Keratinocyte (primary cell): ENCODE measurements at regions not wholly inside any gene's neighbourhood (a gene's known extent, or its start where the extent isn't known, plus 50 kb on each side); places are given as distances from the start of the nearest gene placed in this dataset.

ENCODE experiments used
- DNase-seq: peaks from one replicate; pipeline ENCODE4 v3.0.0-alpha.2; 2011; ENCODE audit warnings: low read depth, missing footprints, low spot score
- FAIRE-seq: peaks from 2 replicates; lab custom pipeline; 2011; peaks lifted over from hg19 to GRCh38; lab: Jason Lieb, UNC
- H2AFZ ChIP-seq: 2 replicates; pipeline ENCODE4 v1.6.0; 2012; ENCODE audit warnings: low read length, control low read depth, inconsistent platforms; ENCODE audit not compliant: control insufficient read depth
- H3K27ac ChIP-seq: 2 replicates; pipeline ENCODE4 v1.5.1; 2011; ENCODE audit warnings: low read length; ENCODE audit not compliant: control insufficient read depth, insufficient read depth
- H3K27me3 ChIP-seq: 3 replicates; pipeline ENCODE4 v1.6.0; 2011; ENCODE audit warnings: low read length; ENCODE audit not compliant: control insufficient read depth, insufficient read depth; ENCODE audit errors: extremely low read depth
- H3K36me3 ChIP-seq, 2 experiments: 2 replicates in 1 of 2; 3 replicates in 1 of 2; pipeline ENCODE4 v1.5.1; 2011; ENCODE audit warnings: low read length in 2 of 2, mild to moderate bottlenecking in 1 of 2; ENCODE audit not compliant: control insufficient read depth in 2 of 2, insufficient read depth in 2 of 2; ENCODE audit errors: extremely low read depth in 1 of 2
- H3K4me1 ChIP-seq: 3 replicates; pipeline ENCODE4 v1.5.1; 2011; ENCODE audit warnings: low read length; ENCODE audit not compliant: control insufficient read depth, insufficient read depth; ENCODE audit errors: extremely low read depth
- H3K4me2 ChIP-seq: 3 replicates; pipeline ENCODE4 v1.6.0; 2011; ENCODE audit warnings: low read depth, low read length; ENCODE audit not compliant: control insufficient read depth, insufficient read depth; ENCODE audit errors: extremely low read depth
- H3K4me3 ChIP-seq, 3 experiments: fragments of 200-600 bp in 1 of 3; sonication (generic) in 1 of 3; 2 replicates in 2 of 3; 3 replicates in 1 of 3; pipeline ENCODE4 v1.5.1; 2011 to 2016; ENCODE audit warnings: low read length in 3 of 3, mild to moderate bottlenecking in 3 of 3, control low read depth in 2 of 3, inconsistent platforms in 1 of 3, low read depth in 1 of 3, mixed read lengths in 1 of 3, mixed run types in 1 of 3, moderate library complexity in 1 of 3; ENCODE audit not compliant: control insufficient read depth in 2 of 3, insufficient read depth in 2 of 3; ENCODE audit errors: extremely low read depth in 1 of 3
- H3K79me2 ChIP-seq: 2 replicates; pipeline ENCODE4 v1.6.0; 2012; ENCODE audit warnings: low read length; ENCODE audit not compliant: control insufficient read depth, insufficient read depth
- H3K9ac ChIP-seq: 3 replicates; pipeline ENCODE4 v1.6.0; 2011; ENCODE audit warnings: low read length; ENCODE audit not compliant: control insufficient read depth, insufficient read depth; ENCODE audit errors: extremely low read depth
- H3K9me1 ChIP-seq: 3 replicates; pipeline ENCODE4 v1.6.0; 2011; ENCODE audit warnings: low read length; ENCODE audit not compliant: control insufficient read depth, insufficient read depth; ENCODE audit errors: extremely low read depth
- H3K9me3 ChIP-seq: 2 replicates; pipeline ENCODE4 v1.5.1; 2012; ENCODE audit warnings: low read depth, low read length; ENCODE audit not compliant: control insufficient read depth
- H4K20me1 ChIP-seq: 3 replicates; pipeline ENCODE4 v1.6.0; 2011; ENCODE audit warnings: low read length; ENCODE audit not compliant: control insufficient read depth, insufficient read depth; ENCODE audit errors: extremely low read depth
- EZH2 ChIP-seq: IDR thresholded peaks from one replicate; pipeline ENCODE4 v1.6.1; 2012; ENCODE audit warnings: inconsistent platforms, mild to moderate bottlenecking, low read length, moderate library complexity
- dilution Hi-C: fragments of 300-500 bp; cut with MboI; formaldehyde crosslinking; loops from one replicate; pipeline ENCODE4 v1.7.0; 2020; ENCODE audit warnings: low sequenced_read_pairs; ENCODE audit not compliant: extremely low pct_ligation_motif_present
- TF ChIP-seq, protein P1 (sequence below), 3 experiments: IDR thresholded peaks in 1 of 3; conservative IDR thresholded peaks in 1 of 3; optimal IDR thresholded peaks in 1 of 3; 2 replicates in 2 of 3; 3 replicates in 1 of 3; pipeline versions ENCODE3 to v1.5.1; 2011; ENCODE audit warnings: low read length in 3 of 3, mild to moderate bottlenecking in 3 of 3, moderate library complexity in 2 of 3, control low read depth in 1 of 3, inconsistent platforms in 1 of 3; ENCODE audit not compliant: insufficient read depth in 2 of 3; ENCODE audit errors: extremely low read depth in 1 of 3

DNA sequence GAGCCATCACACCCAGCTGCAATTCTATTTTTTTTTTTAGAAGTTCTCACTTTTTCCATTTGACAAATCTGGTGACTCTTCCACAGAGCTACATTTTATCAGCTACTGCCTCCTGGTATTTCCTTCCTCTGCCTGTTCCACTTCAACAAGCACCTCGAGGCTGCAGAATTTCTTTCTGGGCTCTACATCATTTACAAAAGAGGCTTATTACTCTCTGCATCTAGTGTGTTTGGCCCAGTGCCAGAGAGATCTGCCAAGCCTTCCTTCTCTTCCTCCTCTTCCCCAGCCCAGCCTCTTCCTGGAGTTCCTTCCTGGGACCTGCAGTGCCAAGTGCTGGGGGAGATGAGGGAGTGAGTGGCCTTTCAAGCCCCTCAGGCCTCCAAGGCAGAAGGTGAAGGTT lies 119.6 kb upstream of the ITGA6 start:
- Histone ChIP-seq H3K9ac (no peak overlapping the region), H3K4me1 (peaks cover 13% of the 10 kb centered on the region), H3K9me3 (no peaks in the 10 kb centered on the region), H3K36me3 (no peaks in the 10 kb centered on the region), H3K27me3 (no peaks in the 10 kb centered on the region), H3K4me2 (peak overlapping the region; percentile 35), H3K27ac (no peak overlapping the region), H2AFZ (no peak overlapping the region), H3K9me1 (no peaks in the 10 kb centered on the region), H3K4me3 (no peak overlapping the region), H4K20me1 (no peaks in the 10 kb centered on the region), H3K79me2 (no peaks in the 10 kb centered on the region)
- no peak for TF ChIP-seq EZH2
- TF ChIP-seq, protein P1, sequence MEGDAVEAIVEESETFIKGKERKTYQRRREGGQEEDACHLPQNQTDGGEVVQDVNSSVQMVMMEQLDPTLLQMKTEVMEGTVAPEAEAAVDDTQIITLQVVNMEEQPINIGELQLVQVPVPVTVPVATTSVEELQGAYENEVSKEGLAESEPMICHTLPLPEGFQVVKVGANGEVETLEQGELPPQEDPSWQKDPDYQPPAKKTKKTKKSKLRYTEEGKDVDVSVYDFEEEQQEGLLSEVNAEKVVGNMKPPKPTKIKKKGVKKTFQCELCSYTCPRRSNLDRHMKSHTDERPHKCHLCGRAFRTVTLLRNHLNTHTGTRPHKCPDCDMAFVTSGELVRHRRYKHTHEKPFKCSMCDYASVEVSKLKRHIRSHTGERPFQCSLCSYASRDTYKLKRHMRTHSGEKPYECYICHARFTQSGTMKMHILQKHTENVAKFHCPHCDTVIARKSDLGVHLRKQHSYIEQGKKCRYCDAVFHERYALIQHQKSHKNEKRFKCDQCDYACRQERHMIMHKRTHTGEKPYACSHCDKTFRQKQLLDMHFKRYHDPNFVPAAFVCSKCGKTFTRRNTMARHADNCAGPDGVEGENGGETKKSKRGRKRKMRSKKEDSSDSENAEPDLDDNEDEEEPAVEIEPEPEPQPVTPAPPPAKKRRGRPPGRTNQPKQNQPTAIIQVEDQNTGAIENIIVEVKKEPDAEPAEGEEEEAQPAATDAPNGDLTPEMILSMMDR (optimal IDR thresholded peaks at IDR 0.05 in 1 of 3, IDR thresholded peaks at IDR 0.05 in 1 of 3, conservative IDR thresholded peaks at IDR 0.05 in 1 of 3; ENCODE audit: extremely low read depth in 1 of 3, insufficient read depth in 2 of 3, low read length in 3 of 3), result no peak
- dilution Hi-C loops, result no loop called here
- FAIRE-seq (peak; percentile 53), DNase-seq (no peak)

DNA sequence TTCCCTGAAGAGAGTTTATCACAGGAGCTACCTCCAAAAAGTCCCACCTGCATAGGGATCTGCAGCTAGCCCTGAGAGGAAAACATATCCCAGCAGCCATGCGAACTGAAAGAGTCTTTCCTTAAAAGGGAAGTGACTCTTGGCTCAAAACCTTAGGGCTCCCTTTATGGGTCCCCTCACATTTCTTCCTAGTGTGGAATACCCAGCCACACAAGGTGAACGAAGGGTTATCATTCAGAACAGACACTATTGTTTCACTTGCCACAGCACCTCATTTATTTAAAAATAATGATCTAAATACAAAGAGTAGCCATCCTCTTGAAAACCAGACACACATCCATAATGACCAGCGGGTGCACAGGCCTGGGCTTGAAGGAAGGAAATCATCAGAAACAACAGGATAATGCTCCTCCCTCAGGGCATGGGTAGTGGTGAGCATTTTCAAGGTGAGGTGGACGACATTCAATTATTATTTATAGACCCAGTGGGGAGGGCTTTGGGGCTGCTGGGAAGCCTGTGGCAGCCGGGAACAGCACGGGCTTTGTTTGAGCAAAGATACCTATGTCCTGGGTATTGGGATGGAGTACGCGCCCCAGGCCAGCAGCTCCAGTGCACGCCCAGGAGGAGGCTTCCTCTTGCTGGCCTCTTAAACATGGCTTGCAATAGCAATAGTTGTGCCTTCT lies 119.0 kb upstream of the ITGA6 start:
- no peak overlapping the region for H3K9ac ChIP-seq
- H3K4me2 ChIP-seq, result peak overlapping the region; percentile 35
- H3K27me3 ChIP-seq, result no peaks in the 10 kb centered on the region
- no peaks in the 10 kb centered on the region for H3K9me1 ChIP-seq
- H3K9me3 ChIP-seq, result no peaks in the 10 kb centered on the region
- peaks cover 13% of the 10 kb centered on the region for H3K4me1 ChIP-seq
- no peak for FAIRE-seq
- H2AFZ ChIP-seq, result no peak overlapping the region
- H3K27ac ChIP-seq, result no peak overlapping the region
- no peak overlapping the region for H3K4me3 ChIP-seq
- no peak for DNase-seq
- TF ChIP-seq, protein P1 (optimal IDR thresholded peaks at IDR 0.05 in 1 of 3, IDR thresholded peaks at IDR 0.05 in 1 of 3, conservative IDR thresholded peaks at IDR 0.05 in 1 of 3; ENCODE audit: extremely low read depth in 1 of 3, insufficient read depth in 2 of 3, low read length in 3 of 3), result no peak
- no peak for TF ChIP-seq EZH2
- H3K36me3 ChIP-seq, result no peaks in the 10 kb centered on the region
- no peaks in the 10 kb centered on the region for H4K20me1 ChIP-seq
- no peaks in the 10 kb centered on the region for H3K79me2 ChIP-seq
- dilution Hi-C loops, result no loop called here
